ENCODE measurements at regions not wholly inside any gene's neighbourhood (a gene's known extent, or its start where the extent isn't known, plus 50 kb on each side); places are given as distances from the start of the nearest gene placed in this dataset.
A peak's percentile ranks its signal among the peaks of the same experiment; 100 is the strongest.
"Not testable (repeated sequence)": the region's sequence is repeated elsewhere in the genome, so short reads cannot be mapped to it uniquely, and the experiment has no call there.

DNA sequence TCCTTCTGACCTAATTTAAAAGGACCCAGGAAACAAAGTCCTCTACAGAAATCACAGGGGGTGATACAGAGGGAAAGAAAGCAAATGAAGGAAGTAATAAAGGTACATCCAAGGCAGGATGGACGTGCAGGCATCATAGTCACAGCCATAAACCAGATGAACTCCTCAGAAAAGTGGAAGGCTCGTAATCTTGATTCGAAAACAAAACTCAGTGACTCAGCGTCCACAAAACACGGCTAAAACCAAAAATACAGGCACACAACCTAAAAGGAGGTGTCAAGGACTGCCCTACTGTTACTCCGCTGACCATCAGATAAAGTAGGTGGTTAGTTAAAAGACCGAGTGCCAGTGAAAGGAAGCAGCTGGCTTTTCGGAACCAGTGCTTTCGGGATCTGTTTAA, 81.5 kb downstream of the TRIM69 start:
- H3K9me3 Mint-ChIP-seq; H3K4me3 Mint-ChIP-seq; ATAC-seq; H3K4me1 Mint-ChIP-seq (ENCODE audit: low read depth); H3K36me3 Mint-ChIP-seq (ENCODE audit: insufficient read depth); DNase-seq; H3K27me3 Mint-ChIP-seq (ENCODE audit: low read depth): not testable (repeated sequence)

DNA sequence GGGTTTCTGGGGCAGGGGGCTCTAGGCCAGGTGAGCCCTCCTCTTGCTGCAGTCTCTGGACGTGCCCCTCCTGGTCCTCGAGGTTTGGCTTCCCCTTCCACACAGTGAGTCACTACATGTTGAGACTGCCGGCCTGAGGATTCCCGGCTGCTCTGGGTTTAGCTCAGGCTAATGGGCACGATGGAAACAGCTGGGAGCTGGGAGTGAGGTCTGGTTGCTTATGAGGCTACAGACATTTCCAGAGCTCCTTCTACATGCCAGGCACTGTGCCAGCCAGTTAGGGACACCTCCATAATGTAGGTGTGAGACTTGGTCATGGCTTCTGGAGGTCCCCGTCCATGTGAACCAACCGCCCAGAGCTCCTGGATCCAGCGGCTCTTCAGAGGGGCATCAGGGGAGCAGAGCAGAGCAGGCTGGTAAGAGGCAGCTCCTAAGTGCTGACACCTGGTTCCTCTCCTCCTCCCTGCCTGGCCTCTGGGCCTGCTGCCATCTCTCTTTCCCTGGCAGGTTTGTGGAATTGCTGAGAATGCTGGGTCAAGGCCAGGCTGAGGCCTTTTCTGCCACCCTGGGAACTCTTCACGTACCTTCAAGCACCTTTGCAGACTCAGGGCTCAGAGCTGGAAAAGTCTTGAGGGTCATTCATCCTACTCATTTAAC, 83.1 kb downstream of the TRIM69 start:
- not testable (repeated sequence) for ATAC-seq

DNA sequence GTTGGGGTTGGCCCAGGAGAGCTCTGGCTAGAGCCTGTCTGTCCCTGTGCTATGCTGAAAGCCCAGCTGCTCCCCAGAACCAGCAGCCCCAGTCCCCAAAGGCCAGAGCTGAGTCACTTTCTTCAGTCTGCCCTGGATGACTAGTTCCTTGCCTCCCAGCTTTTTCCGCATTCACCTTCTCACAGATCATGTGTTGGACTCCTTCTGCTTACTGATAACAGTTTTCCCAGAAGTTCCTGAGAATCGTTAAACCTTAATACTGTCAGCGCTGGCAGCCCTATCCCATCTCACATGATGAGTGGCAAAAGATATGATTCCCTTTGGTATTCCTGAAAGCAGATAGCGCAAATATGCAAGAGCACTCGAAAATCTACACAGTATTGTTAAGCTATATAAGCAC, 84.2 kb downstream of the TRIM69 start:
- not testable (repeated sequence) for H3K4me3 Mint-ChIP-seq; H3K9me3 Mint-ChIP-seq; H3K27me3 Mint-ChIP-seq (ENCODE audit: low read depth); H3K36me3 Mint-ChIP-seq (ENCODE audit: insufficient read depth); H3K4me1 Mint-ChIP-seq (ENCODE audit: low read depth); ATAC-seq; DNase-seq

More for the DNA sequence above, 83.1 kb downstream of the TRIM69 start:
- DNase-seq; H3K4me3 Mint-ChIP-seq; H3K27me3 Mint-ChIP-seq (ENCODE audit: low read depth); H3K9me3 Mint-ChIP-seq; H3K4me1 Mint-ChIP-seq (ENCODE audit: low read depth); H3K36me3 Mint-ChIP-seq (ENCODE audit: insufficient read depth): not testable (repeated sequence)

DNA sequence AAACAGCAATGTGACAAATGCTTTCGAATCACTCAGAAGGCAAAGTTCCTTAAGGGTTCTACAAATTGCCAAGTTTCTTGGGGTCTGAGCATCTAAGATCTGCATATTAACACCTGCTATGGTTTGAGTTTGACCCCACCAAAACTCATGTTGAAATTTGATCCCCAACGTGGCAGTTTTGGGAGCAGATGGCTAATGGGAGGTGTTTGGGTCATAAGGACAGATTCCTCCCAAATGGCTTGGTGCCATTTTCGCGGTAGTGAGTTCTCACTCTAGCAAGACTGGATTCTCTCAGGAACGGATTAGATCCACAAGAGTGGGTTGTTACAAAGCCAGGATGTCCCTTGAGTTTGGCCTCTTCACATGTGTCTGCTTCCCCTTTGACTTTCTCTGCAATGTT, 84.6 kb downstream of the TRIM69 start:
- H3K4me3 Mint-ChIP-seq; H3K9me3 Mint-ChIP-seq; H3K4me1 Mint-ChIP-seq (ENCODE audit: low read depth); H3K27me3 Mint-ChIP-seq (ENCODE audit: low read depth); ATAC-seq; DNase-seq; H3K36me3 Mint-ChIP-seq (ENCODE audit: insufficient read depth): not testable (repeated sequence)

DNA sequence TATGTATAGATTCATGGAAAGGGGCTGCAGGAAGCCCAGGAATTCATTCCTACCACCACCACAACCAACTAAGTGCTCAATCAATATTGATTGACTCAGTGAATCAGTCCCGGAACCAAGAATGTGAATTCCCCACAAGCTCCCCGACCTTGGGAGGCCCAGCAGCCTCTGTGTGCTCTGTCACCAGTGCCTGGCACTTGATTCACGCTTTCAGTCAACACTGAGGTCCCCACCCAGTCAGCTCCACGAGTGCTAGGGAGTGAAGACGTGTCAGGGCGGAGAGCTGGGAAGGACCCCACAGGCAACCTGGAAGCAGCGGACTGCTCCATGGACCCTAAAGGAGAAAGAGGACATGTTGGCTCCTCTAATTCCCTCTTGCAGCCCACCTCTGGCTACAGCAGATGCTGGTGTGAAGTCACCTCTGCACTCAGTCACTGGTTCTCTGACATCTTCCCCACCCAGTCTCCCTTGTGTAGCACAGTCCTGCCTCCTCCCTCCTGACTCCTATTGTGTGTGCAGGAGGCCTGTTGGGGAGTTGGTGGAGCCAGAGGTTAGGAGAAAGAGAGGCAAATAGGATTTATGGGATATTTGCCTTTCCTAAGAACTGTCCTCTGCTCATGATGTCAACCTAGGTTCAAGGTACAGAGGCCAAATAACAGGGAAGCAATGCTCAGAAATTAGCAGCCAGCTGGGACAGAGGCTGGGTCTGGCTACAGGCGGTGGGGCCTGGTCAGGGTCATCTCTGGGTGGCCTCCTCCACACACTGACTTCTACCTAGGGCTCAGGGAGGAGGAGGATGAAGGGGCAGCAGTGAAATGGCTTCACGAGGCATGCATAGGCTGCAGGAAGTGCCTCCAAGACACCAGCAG, 88.2 kb downstream of the TRIM69 start:
- H3K9me3 Mint-ChIP-seq; H3K27me3 Mint-ChIP-seq (ENCODE audit: low read depth); ATAC-seq; H3K4me1 Mint-ChIP-seq (ENCODE audit: low read depth); H3K36me3 Mint-ChIP-seq (ENCODE audit: insufficient read depth); H3K4me3 Mint-ChIP-seq; DNase-seq: not testable (repeated sequence)

DNA sequence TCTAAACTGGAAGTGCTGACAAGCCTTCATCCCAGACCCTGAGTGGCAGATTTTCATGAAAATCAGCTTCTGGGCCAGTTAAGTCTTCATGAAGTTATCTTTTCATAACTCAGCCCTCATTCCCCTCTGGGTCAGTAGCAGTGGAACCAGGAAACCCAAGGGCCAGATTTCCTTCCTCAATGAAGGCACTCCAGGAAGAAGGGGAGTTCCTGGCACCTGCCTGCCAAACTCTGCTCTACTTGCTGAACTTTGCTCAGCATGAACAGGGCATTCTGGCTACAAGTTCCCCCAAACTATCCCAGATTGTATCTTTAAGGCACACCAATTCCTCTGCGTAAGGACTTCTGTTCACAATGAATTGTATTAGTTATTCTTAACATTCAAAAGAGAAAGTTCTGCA, 90.3 kb downstream of the TRIM69 start:
- H3K9me3 Mint-ChIP-seq; H3K4me3 Mint-ChIP-seq; DNase-seq; H3K36me3 Mint-ChIP-seq (ENCODE audit: insufficient read depth); H3K27me3 Mint-ChIP-seq (ENCODE audit: low read depth); ATAC-seq: not testable (repeated sequence)
- peaks cover 11% of the 10 kb centered on the region for H3K4me1 Mint-ChIP-seq (ENCODE audit: low read depth)

DNA sequence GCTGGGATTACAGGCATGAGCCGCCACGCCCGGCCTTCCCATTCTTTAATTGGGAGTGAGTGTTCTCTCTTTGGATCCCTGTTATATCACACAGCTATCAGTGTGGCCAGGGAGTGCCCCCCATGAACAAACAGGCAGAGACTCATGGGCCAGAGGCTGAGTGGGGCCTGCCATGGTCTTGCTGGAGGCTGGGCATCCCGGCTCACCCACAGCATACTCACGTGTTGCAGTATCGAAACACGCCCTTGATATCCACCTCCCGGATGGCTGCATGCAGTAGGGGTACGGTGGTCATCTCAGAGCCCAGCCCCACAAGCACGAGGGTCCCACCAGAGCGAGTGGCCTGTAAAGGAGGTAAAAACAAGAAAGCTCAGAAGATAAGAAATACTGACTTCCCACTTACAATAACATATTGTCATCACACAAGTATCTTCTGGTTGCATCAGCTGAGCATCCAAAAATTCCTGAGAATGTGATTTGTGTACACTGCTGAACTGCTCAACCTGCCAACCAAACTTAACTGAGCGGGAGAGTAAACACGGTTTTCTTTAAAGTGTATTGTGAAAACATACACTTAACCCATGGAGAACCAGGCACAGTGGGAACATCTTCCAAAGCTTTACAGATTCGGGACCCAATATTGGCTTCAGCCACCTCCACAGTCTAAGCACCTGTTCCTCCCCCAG, 92.0 kb downstream of the TRIM69 start:
- DNase-seq; ATAC-seq; H3K36me3 Mint-ChIP-seq (ENCODE audit: insufficient read depth); H3K9me3 Mint-ChIP-seq; H3K4me3 Mint-ChIP-seq; H3K27me3 Mint-ChIP-seq (ENCODE audit: low read depth): not testable (repeated sequence)
- H3K4me1 Mint-ChIP-seq (ENCODE audit: low read depth): peaks cover 14% of the 10 kb centered on the region

DNA sequence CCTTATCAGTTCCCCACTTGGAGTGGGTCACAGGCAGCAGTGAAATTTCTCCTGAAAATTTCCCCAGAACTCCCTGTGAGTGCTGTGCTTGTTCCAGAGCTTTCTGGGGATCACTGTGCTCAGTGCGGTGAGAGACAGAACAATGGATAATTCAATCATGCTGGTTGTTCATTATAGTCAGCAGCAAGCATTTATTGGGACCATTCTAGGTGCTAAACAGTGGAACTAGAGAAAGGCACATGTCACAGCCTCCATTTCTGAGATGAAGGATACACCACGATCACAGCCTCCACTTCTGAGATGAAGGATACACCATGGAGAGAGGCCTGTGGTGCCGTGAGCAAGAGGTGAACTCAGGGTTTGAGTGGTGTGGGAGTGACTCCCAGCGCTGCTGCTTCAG, 92.8 kb downstream of the TRIM69 start:
- not testable (repeated sequence) for H3K9me3 Mint-ChIP-seq; H3K4me3 Mint-ChIP-seq; DNase-seq; ATAC-seq; H3K36me3 Mint-ChIP-seq (ENCODE audit: insufficient read depth); H3K27me3 Mint-ChIP-seq (ENCODE audit: low read depth)
- H3K4me1 Mint-ChIP-seq (ENCODE audit: low read depth): peaks cover 14% of the 10 kb centered on the region

DNA sequence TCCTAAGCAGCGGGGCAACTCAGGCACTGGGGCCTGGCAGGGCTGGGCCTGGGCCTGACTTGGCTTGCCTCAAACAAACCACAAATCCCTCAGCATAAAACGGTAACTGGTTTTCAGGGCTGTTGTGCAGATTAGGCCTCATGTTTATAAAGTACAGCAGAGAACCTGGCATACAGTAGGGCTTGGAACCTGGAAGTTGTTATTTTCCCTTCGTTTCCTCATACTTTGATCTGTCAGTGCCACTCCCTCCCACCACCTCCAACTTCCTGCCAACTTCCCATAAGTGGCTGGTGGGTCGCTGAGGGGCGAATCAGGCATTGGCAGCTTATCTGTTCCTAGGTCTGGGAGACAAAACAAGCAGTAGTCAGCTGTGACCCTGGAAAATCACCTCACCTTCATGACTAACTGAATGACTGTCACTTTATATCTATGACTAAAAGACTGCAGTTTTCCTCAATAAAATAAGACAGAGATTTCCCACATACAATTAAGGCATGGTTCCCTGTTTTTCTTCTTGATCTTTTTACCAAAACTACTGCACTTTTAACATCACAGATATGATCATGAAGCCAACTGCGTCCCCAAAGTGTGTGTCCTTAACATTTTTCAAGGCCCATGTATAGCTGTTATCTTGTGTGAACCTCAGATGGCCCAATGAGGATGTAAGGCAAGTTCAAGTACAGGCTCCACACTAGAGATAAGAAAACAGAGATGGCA, 94.5 kb downstream of the TRIM69 start:
- peaks cover 14% of the 10 kb centered on the region for H3K4me1 Mint-ChIP-seq (ENCODE audit: low read depth)

DNA sequence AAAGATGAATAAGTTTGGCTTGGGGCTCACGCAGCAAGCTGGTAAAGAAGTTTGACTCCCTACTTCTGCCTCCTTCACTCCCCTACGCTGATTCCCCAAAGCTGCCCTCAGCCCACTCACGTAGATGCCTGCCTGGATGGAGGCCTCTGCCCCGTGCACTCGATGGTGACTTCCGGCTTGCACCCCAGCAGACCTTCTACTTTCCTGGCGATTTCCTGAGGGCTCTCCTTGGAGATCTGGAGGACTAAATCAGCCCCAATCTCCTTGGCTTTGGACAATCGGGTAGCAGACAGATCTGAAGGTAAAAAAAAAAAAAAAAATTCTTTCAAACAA, 95.0 kb downstream of the TRIM69 start:
- ATAC-seq, H3K9me3 Mint-ChIP-seq: not testable (repeated sequence)

More for the DNA sequence above, 94.5 kb downstream of the TRIM69 start:
- not testable (repeated sequence) for H3K4me3 Mint-ChIP-seq; DNase-seq; H3K9me3 Mint-ChIP-seq; H3K27me3 Mint-ChIP-seq (ENCODE audit: low read depth); H3K36me3 Mint-ChIP-seq (ENCODE audit: insufficient read depth)
- peak; percentile 51 to 61 for ATAC-seq

DNA sequence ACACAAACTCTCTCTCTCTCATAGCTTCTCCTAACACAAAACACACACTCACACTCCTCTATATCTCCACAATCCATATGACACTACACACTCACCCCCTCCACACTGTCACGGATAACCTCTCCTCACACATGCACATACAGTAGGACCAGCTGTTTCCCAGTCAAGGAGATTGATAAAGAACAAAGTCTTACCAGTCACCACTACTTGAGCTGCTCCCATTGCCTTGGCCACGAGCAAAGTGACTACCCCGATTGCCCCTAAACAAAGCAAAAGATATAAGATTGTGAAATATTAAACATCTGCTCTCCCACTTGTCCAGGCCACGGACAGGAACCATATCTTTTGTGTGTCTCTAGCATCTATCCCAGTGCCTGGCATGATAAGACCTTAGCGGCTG, 95.8 kb downstream of the TRIM69 start:
- H3K36me3 Mint-ChIP-seq (ENCODE audit: insufficient read depth); ATAC-seq; H3K27me3 Mint-ChIP-seq (ENCODE audit: low read depth); DNase-seq; H3K9me3 Mint-ChIP-seq; H3K4me3 Mint-ChIP-seq: not testable (repeated sequence)
- H3K4me1 Mint-ChIP-seq (ENCODE audit: low read depth): peaks cover 14% of the 10 kb centered on the region

More for the DNA sequence above, 95.0 kb downstream of the TRIM69 start:
- not testable (repeated sequence) for H3K4me3 Mint-ChIP-seq; H3K27me3 Mint-ChIP-seq (ENCODE audit: low read depth); H3K36me3 Mint-ChIP-seq (ENCODE audit: insufficient read depth); DNase-seq
- H3K4me1 Mint-ChIP-seq (ENCODE audit: low read depth): peaks cover 14% of the 10 kb centered on the region

DNA sequence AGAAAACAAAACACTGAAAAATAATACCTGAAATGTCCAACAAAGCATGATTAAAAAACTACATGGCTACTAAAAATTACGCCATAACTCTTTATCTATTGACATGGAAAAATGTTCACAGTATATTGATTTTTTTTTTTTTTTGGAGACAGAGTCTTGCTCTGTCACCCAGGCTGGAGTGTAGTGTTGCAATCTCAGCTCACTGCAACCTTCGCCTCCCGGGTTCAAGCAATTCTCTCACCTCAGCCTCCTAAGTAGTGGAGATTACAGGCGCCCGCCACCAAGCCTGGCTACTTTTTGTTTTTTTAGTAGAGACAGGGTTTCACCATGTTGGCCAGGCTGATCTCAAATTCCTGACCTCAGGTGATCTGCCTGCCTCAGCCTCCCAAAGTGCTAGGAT, 96.8 kb downstream of the TRIM69 start:
- H3K4me1 Mint-ChIP-seq (ENCODE audit: low read depth): peaks cover 14% of the 10 kb centered on the region
- not testable (repeated sequence) for H3K27me3 Mint-ChIP-seq (ENCODE audit: low read depth); H3K36me3 Mint-ChIP-seq (ENCODE audit: insufficient read depth); DNase-seq; H3K9me3 Mint-ChIP-seq; ATAC-seq; H3K4me3 Mint-ChIP-seq

DNA sequence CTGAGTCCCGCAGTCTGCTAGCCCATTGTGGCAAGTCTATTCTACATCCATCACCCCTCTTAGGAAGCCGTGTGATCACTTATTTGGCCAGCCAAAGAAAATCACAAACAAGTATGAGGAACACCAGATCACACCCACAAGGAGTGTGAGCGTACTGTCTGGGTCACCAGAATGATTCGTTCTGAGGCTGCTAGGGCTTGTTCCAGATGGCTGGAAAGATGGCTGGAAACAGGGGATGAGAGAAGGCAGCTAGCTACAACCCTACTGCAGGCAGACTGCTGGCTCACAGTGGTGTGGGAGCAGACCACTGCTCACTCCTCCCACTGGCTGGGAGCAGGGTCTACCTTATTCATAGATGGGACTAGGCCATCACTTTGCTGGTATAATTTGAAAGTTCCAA, 97.4 kb downstream of the TRIM69 start:
- H3K9me3 Mint-ChIP-seq; DNase-seq; ATAC-seq; H3K36me3 Mint-ChIP-seq (ENCODE audit: insufficient read depth); H3K27me3 Mint-ChIP-seq (ENCODE audit: low read depth); H3K4me3 Mint-ChIP-seq: not testable (repeated sequence)
- H3K4me1 Mint-ChIP-seq (ENCODE audit: low read depth): peaks cover 14% of the 10 kb centered on the region

DNA sequence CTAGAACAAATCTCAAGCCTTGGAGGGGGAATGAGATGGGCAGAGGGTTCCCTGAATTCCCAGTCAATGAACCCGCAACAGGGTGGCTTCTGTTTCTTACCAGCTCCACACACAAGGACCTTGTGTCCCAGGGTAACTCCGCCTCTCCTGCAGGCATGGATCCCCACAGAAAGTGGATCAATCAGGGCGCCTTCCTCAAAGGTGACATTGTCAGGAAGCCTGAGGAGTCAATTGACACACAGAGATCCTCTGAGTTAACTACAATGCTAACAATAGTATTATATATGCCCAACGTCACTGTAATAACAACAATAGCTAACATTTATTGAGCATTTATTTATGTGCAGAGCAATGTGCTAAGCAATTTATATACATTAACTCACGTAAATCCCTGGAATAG, 98.8 kb downstream of the TRIM69 start:
- not testable (repeated sequence) for DNase-seq; ATAC-seq; H3K27me3 Mint-ChIP-seq (ENCODE audit: low read depth); H3K9me3 Mint-ChIP-seq; H3K36me3 Mint-ChIP-seq (ENCODE audit: insufficient read depth); H3K4me3 Mint-ChIP-seq
- H3K4me1 Mint-ChIP-seq (ENCODE audit: low read depth): peaks cover 14% of the 10 kb centered on the region

Data from activated T-cell treated with anti-CD3 and anti-CD28 coated beads, Interleukin-2, amount 50 U/mL, for 4 hours (primary cell).